SK-N-SH (cell line): ENCODE measurements at regions not wholly inside any gene's neighbourhood (a gene's known extent, or its start where the extent isn't known, plus 50 kb on each side); places are given as distances from the start of the nearest gene placed in this dataset.

Experiments
- CTCF ChIP-seq: fragments of 200-600 bp; sonication (generic); IDR thresholded peaks from 2 replicates; pipeline ENCODE4 v1.6.1; 2017; ENCODE audit warnings: antibody characterized with exemption, mild to moderate bottlenecking, moderate library complexity
- EP300 ChIP-seq, 2 experiments: IDR thresholded peaks; 2 replicates each; pipeline versions ENCODE4 v1.4.0 to v1.6.1; 2012; ENCODE audit warnings: borderline replicate concordance in 1 of 2, low read depth in 1 of 2, low read length in 1 of 2
- FOSL2 ChIP-seq: IDR thresholded peaks from 2 replicates; pipeline ENCODE4 v1.4.0; 2012; ENCODE audit warnings: low read depth, mild to moderate bottlenecking, moderate library complexity, borderline replicate concordance
- MAX ChIP-seq: IDR thresholded peaks from 2 replicates; pipeline ENCODE4 v1.4.0; 2012; ENCODE audit warnings: low read depth
- POLR2AphosphoS5 ChIP-seq: IDR thresholded peaks from 2 replicates; pipeline ENCODE4 v1.6.1; 2012; ENCODE audit warnings: low read depth, low read length
- ZBTB33 ChIP-seq: IDR thresholded peaks from 2 replicates; pipeline ENCODE4 v1.4.0; 2012; ENCODE audit warnings: low read depth, borderline replicate concordance

- TF ChIP-seq ZBTB33 (no peak), CTCF (no peak), MAX (no peak), FOSL2 (no peak), POLR2AphosphoS5 (no peak), EP300 (IDR thresholded peaks at IDR 0.05; ENCODE audit: borderline replicate concordance in 1 of 2, low read depth in 1 of 2, low read length in 1 of 2) (no peak)
Observed at GRCh38 chr20:12079490-12079889, 161.8 kb downstream of the BTBD3 start.
